Keratinocyte (primary cell): ENCODE measurements at regions not wholly inside any gene's neighbourhood (a gene's known extent, or its start where the extent isn't known, plus 50 kb on each side); places are given as distances from the start of the nearest gene placed in this dataset.

ENCODE experiments used
- DNase-seq: peaks from one replicate; pipeline ENCODE4 v3.0.0-alpha.2; 2011; ENCODE audit warnings: low read depth, missing footprints, low spot score
- FAIRE-seq: peaks from 2 replicates; lab custom pipeline; 2011; peaks lifted over from hg19 to GRCh38; lab: Jason Lieb, UNC
- H2AFZ ChIP-seq: 2 replicates; pipeline ENCODE4 v1.6.0; 2012; ENCODE audit warnings: low read length, control low read depth, inconsistent platforms; ENCODE audit not compliant: control insufficient read depth
- H3K27ac ChIP-seq: 2 replicates; pipeline ENCODE4 v1.5.1; 2011; ENCODE audit warnings: low read length; ENCODE audit not compliant: control insufficient read depth, insufficient read depth
- H3K27me3 ChIP-seq: 3 replicates; pipeline ENCODE4 v1.6.0; 2011; ENCODE audit warnings: low read length; ENCODE audit not compliant: control insufficient read depth, insufficient read depth; ENCODE audit errors: extremely low read depth
- H3K36me3 ChIP-seq, 2 experiments: 2 replicates in 1 of 2; 3 replicates in 1 of 2; pipeline ENCODE4 v1.5.1; 2011; ENCODE audit warnings: low read length in 2 of 2, mild to moderate bottlenecking in 1 of 2; ENCODE audit not compliant: control insufficient read depth in 2 of 2, insufficient read depth in 2 of 2; ENCODE audit errors: extremely low read depth in 1 of 2
- H3K4me1 ChIP-seq: 3 replicates; pipeline ENCODE4 v1.5.1; 2011; ENCODE audit warnings: low read length; ENCODE audit not compliant: control insufficient read depth, insufficient read depth; ENCODE audit errors: extremely low read depth
- H3K4me2 ChIP-seq: 3 replicates; pipeline ENCODE4 v1.6.0; 2011; ENCODE audit warnings: low read depth, low read length; ENCODE audit not compliant: control insufficient read depth, insufficient read depth; ENCODE audit errors: extremely low read depth
- H3K4me3 ChIP-seq, 3 experiments: fragments of 200-600 bp in 1 of 3; sonication (generic) in 1 of 3; 2 replicates in 2 of 3; 3 replicates in 1 of 3; pipeline ENCODE4 v1.5.1; 2011 to 2016; ENCODE audit warnings: low read length in 3 of 3, mild to moderate bottlenecking in 3 of 3, control low read depth in 2 of 3, inconsistent platforms in 1 of 3, low read depth in 1 of 3, mixed read lengths in 1 of 3, mixed run types in 1 of 3, moderate library complexity in 1 of 3; ENCODE audit not compliant: control insufficient read depth in 2 of 3, insufficient read depth in 2 of 3; ENCODE audit errors: extremely low read depth in 1 of 3
- H3K79me2 ChIP-seq: 2 replicates; pipeline ENCODE4 v1.6.0; 2012; ENCODE audit warnings: low read length; ENCODE audit not compliant: control insufficient read depth, insufficient read depth
- H3K9ac ChIP-seq: 3 replicates; pipeline ENCODE4 v1.6.0; 2011; ENCODE audit warnings: low read length; ENCODE audit not compliant: control insufficient read depth, insufficient read depth; ENCODE audit errors: extremely low read depth
- H3K9me1 ChIP-seq: 3 replicates; pipeline ENCODE4 v1.6.0; 2011; ENCODE audit warnings: low read length; ENCODE audit not compliant: control insufficient read depth, insufficient read depth; ENCODE audit errors: extremely low read depth
- H3K9me3 ChIP-seq: 2 replicates; pipeline ENCODE4 v1.5.1; 2012; ENCODE audit warnings: low read depth, low read length; ENCODE audit not compliant: control insufficient read depth
- H4K20me1 ChIP-seq: 3 replicates; pipeline ENCODE4 v1.6.0; 2011; ENCODE audit warnings: low read length; ENCODE audit not compliant: control insufficient read depth, insufficient read depth; ENCODE audit errors: extremely low read depth
- CTCF ChIP-seq, 3 experiments: IDR thresholded peaks in 1 of 3; conservative IDR thresholded peaks in 1 of 3; optimal IDR thresholded peaks in 1 of 3; 2 replicates in 2 of 3; 3 replicates in 1 of 3; pipeline versions ENCODE3 to v1.5.1; 2011; ENCODE audit warnings: low read length in 3 of 3, mild to moderate bottlenecking in 3 of 3, moderate library complexity in 2 of 3, control low read depth in 1 of 3, inconsistent platforms in 1 of 3; ENCODE audit not compliant: insufficient read depth in 2 of 3; ENCODE audit errors: extremely low read depth in 1 of 3
- EZH2 ChIP-seq: IDR thresholded peaks from one replicate; pipeline ENCODE4 v1.6.1; 2012; ENCODE audit warnings: inconsistent platforms, mild to moderate bottlenecking, low read length, moderate library complexity
- dilution Hi-C: fragments of 300-500 bp; cut with MboI; formaldehyde crosslinking; loops from one replicate; pipeline ENCODE4 v1.7.0; 2020; ENCODE audit warnings: low sequenced_read_pairs; ENCODE audit not compliant: extremely low pct_ligation_motif_present

DNA sequence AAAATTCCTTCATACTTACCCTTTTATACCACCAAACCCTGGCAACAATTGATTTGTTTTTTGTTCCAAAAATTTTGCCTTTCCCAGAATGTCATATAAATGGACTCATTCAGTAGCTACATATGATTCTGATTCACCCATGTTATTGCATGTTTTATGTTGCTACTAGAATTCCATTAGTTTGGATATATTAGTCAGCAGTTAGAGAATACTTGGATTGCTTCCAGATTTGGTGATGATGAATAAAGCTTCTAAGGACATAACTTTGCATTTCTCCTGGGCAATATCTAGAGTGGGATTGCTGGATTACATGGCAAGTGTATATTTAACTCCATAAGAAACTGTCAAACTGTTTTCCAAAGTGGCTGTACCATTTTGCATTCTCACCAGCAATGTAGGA lies 806.9 kb downstream of the DNAJB9 start:
- H4K20me1 ChIP-seq, result no peaks in the 10 kb centered on the region
- FAIRE-seq (no peak), DNase-seq (no peak)
- H3K9ac ChIP-seq, result no peak overlapping the region
- H3K4me3 ChIP-seq, result no peak overlapping the region
- no peak overlapping the region for H3K27ac ChIP-seq
- no peak for TF ChIP-seq CTCF (optimal IDR thresholded peaks at IDR 0.05 in 1 of 3, IDR thresholded peaks at IDR 0.05 in 1 of 3, conservative IDR thresholded peaks at IDR 0.05 in 1 of 3; ENCODE audit: extremely low read depth in 1 of 3, insufficient read depth in 2 of 3, low read length in 3 of 3)
- TF ChIP-seq EZH2, result no peak
- no peaks in the 10 kb centered on the region for H3K79me2 ChIP-seq
- H3K36me3 ChIP-seq, result no peaks in the 10 kb centered on the region
- dilution Hi-C loops, result no loop called here
- H3K27me3 ChIP-seq, result no peaks in the 10 kb centered on the region
- no peak overlapping the region for H2AFZ ChIP-seq
- no peak overlapping the region for H3K4me2 ChIP-seq
- H3K9me1 ChIP-seq, result no peaks in the 10 kb centered on the region
- no peaks in the 10 kb centered on the region for H3K9me3 ChIP-seq
- H3K4me1 ChIP-seq, result no peaks in the 10 kb centered on the region

DNA sequence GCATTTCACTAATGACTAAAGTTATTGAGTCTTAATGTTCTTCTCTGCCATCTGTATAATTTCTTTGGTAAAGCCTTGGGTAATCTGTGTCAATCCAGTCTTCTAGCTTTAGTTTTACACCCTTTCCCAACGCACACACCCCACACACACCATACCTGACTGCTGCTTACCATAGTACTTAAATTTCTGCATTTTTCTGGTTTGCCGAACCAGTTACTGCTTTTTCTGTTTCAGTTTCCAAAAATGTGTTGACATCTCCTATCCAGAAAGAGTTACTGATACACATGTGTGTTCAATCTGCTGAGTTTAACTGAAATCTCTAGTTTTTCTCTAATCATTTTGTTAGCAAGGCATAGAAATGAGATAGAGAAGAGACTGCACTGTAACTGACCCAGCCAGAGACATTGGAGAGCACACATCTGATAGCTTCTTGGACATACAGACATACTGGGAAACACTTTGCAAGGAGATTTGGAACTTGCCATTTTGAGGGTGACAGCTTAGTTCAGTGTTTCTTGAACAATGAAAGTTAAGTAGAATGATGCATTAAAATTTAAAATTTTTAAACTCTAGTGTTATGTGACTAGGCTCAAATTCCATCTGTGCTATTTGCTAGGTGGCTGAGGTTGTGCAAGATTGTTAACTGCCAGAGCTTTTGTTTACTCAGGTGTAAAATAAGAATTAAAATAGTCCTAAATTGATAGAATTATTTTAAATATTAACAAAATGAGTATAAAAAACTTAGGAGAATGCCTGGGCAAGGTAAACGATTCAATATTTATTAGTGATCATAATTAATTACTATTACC lies 807.6 kb downstream of the DNAJB9 start:
- H3K4me2 ChIP-seq, result no peak overlapping the region
- H3K9ac ChIP-seq, result no peak overlapping the region
- FAIRE-seq (no peak), DNase-seq (no peak)
- no peaks in the 10 kb centered on the region for H3K36me3 ChIP-seq
- H4K20me1 ChIP-seq, result no peaks in the 10 kb centered on the region
- H3K27ac ChIP-seq, result no peak overlapping the region
- TF ChIP-seq CTCF (optimal IDR thresholded peaks at IDR 0.05 in 1 of 3, IDR thresholded peaks at IDR 0.05 in 1 of 3, conservative IDR thresholded peaks at IDR 0.05 in 1 of 3; ENCODE audit: extremely low read depth in 1 of 3, insufficient read depth in 2 of 3, low read length in 3 of 3), result no peak
- TF ChIP-seq EZH2, result no peak
- H2AFZ ChIP-seq, result no peak overlapping the region
- no peaks in the 10 kb centered on the region for H3K27me3 ChIP-seq
- no peaks in the 10 kb centered on the region for H3K4me1 ChIP-seq
- H3K9me3 ChIP-seq, result no peaks in the 10 kb centered on the region
- dilution Hi-C loops, result no loop called here
- H3K79me2 ChIP-seq, result no peaks in the 10 kb centered on the region
- H3K9me1 ChIP-seq, result no peaks in the 10 kb centered on the region
- no peak overlapping the region for H3K4me3 ChIP-seq
